ENCODE measurements at regions not wholly inside any gene's neighbourhood (a gene's known extent, or its start where the extent isn't known, plus 50 kb on each side); places are given as distances from the start of the nearest gene placed in this dataset.

GRCh38 chrX:143964549-143964948 lies 80.7 kb downstream of the UBE2NL start:
- TF ChIP-seq EZH2 (optimal IDR thresholded peaks at IDR 0.05; ENCODE audit: low read depth, low read length): no peak
- TF ChIP-seq CTCF (IDR thresholded peaks at IDR 0.05; ENCODE audit: low read length): no peak
